ENCODE measurements at regions not wholly inside any gene's neighbourhood (a gene's known extent, or its start where the extent isn't known, plus 50 kb on each side); places are given as distances from the start of the nearest gene placed in this dataset.
"Not testable (repeated sequence)": the region's sequence is repeated elsewhere in the genome, so short reads cannot be mapped to it uniquely, and the experiment has no call there.

DNA sequence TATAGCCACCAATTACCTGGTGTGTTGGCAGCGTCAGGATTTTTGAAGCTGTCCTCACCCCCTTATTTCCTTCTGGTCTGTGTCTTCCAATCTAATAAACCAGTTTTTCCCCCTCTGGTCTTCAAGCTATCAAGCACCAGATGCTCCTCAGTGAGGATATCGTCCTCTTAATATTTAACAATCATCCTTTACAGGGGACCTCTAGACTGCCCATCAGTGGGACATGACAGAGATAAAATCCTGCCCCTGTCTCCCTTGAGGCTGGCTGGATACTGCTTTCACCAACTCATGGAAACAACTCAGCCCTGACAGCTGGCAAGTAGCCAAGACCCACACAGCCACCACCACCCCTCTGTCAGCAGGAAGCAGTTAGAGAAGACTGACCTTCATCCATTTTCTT lies 421.0 kb upstream of the API5 start:
- no peak for DNase-seq

DNA sequence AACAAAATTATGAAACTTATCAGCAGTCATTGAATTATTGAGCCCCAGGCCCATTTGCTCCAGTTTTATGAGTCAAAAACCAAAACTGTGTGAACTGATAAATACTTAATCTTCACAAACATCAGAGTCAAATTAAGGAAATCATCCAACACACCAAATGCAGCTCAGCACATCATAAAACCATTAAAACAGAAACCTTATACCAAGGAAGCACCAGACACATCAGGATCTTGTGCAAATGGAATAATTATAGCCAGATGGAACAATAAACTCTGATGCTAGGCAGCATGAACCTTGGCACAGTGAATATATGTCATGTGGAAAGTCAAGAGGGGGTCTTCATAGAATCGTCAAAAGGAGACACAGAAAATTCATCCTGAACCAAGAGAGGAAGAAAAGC lies 410.7 kb upstream of the API5 start:
- DNase-seq = no peak

DNA sequence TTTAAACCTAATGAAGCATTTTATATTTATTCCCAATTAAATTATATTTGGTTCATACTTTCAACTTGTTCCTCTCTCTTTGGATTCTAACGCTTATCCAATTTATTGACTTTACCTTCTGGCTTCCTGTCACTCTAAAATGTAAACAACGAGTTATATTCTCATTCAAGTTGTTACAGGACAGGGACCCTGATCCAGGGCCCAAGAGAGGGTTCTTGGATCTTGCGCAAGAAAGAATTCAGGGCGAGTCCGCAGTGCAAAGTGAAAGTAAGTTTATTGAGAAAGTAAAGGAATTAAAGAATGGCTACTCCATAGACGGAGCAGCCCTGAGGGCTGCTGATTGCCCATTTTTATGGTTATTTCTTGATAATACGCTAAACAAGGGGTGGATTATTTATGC lies 405.6 kb upstream of the API5 start:
- DNase-seq = no peak

GRCh38 chr11:42913731-42914130 lies 398.1 kb upstream of the API5 start:
- no peak for DNase-seq

DNA sequence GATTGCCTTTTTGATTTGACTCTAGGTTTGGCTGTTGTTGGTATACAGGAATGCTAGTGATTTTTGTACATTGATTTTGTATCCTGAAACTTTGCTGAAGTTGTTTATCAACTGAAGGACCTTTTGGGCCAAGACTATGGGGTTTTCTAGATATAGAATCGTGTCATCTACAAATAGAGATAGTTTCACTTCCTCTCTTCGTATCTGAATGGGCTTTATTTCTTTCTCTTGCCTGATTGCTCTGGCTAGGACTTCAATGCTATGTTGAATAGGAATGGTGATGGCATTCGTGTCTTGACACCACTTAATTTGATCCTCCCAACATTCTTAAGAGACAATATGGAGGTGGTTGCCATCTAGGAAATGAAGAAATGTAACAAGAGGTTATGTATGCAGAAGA lies 388.1 kb upstream of the API5 start:
- no peak for DNase-seq

DNA sequence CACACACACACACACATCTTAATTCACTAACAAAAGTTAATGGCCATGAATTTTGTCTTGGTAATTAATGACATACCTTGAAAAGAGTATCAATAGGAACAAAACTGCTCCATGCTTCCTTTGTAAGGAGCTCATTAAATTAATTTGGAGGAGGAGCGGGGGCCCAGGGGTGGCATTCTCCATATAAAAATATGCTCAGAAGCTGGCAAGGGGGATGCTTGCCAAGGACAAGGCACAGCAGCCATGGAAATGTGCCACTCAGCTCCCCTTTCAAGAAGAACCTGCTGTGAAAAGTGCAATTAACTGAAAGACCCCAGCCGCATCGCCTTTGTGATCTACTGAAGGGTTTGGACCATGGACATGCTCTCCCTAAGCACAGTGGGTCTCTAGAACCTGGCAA lies 385.9 kb upstream of the API5 start:
- no peak for DNase-seq

DNA sequence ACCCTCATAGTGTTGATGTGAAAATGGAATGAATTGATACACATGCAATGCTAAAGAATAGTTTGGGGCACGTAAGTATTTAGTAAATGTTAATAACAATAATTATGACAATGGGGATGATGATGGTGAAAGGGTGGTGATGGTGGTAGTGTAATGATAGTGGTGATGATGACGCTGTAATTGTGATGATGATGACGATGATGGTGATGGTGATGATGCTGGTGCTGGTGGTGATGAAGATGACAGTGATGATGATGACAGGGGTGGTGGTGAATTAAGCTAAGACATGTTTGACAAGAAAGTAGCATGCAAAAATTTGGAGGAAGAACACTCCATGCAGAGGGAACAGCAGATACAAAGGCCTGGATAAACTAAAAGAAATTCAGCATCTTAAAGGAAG lies 364.4 kb upstream of the API5 start:
- DNase-seq = no peak

- DNase-seq = not testable (repeated sequence)
These were observed 361.9 kb upstream of the API5 start for GRCh38 chr11:42949738-42950376.

- DNase-seq = no peak
These were observed 360.5 kb upstream of the API5 start for GRCh38 chr11:42951266-42951665.

GRCh38 chr11:42957831-42958230 lies 354.0 kb upstream of the API5 start:
- no peak for DNase-seq

DNA sequence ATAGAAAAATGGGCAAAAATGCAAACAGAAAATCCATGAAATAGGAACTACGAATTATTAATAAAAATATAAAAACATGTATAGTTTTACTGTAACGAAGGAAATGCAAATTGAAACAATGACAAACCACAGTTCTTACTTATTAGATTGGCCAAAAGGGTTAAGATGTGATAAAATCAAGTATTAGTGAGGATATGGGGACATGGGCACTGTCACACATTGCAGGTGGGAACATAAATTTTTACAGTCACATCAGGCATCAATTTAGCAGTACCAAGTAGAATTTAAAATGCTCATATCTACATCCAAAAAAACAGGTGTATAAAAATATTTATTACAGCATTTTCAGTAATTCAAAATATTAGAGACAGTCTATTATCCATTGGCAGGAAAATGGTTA lies 353.2 kb upstream of the API5 start:
- DNase-seq = no peak

GRCh38 chr11:42960521-42961088 lies 351.2 kb upstream of the API5 start:
- no peak for DNase-seq

GRCh38 chr11:42967653-42968052 lies 344.1 kb upstream of the API5 start:
- no peak for DNase-seq

DNA sequence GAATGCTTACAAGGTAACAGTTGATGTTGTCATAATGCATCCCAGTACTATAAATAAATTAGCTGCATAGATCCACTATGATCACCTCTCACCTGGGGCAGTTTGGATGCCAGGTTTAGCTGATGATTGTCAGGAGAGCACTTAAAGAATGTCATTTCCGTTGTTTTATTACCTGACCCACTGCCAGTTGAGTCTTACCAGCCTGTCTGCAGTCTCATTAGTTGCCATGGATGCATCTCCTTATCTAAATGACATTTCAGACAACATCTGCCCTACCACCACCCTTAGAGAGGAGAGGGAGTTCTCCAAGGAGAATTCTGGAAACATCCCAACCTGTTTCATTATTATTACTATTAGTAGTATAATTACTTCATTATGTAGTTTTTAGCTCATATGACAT lies 339.1 kb upstream of the API5 start:
- DNase-seq = no peak

GRCh38 chr11:42974510-42975179 lies 337.2 kb upstream of the API5 start:
- no peak for DNase-seq

DNA sequence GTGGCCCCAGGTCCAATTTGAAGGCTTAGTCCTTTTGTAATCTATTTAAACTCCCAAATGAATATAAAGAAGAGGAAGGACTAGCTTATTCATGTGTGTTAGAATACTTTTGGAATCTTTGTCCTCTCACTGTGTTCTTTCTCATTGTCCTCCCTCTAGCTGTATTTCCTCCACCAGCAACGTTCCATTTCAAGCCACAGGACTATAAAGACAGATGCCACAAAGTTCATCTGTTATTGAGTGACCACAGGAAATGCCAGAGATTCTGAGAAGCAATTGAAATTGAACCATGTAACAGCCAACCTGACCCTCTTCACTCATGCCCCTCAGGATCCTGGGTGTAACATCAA lies 336.6 kb upstream of the API5 start:
- DNase-seq = no peak

- no peak for DNase-seq
These were observed 335.1 kb upstream of the API5 start for GRCh38 chr11:42976636-42977217.

DNA sequence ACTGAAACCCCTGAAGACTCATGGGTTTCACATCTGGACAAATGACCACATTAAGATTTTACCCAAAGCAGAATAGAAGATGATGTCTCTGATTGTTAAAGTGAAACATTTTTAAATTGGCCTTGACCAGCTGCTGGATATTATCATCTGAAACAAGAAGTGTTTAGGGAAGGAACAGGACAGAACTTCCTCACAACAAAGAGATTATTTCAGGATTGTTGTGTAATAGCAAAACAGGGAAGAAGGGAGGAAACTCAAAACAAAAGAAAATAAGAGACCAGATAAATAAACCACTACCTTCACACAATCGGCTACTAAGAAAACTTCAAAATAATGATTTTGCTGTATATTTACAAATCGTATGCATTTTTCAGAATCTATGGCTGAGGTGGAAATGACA lies 319.2 kb upstream of the API5 start:
- no peak for DNase-seq

- no peak for DNase-seq
These were observed 315.1 kb upstream of the API5 start for GRCh38 chr11:42996421-42997307.

GRCh38 chr11:43004879-43005278 lies 306.9 kb upstream of the API5 start:
- not testable (repeated sequence) for DNase-seq

DNA sequence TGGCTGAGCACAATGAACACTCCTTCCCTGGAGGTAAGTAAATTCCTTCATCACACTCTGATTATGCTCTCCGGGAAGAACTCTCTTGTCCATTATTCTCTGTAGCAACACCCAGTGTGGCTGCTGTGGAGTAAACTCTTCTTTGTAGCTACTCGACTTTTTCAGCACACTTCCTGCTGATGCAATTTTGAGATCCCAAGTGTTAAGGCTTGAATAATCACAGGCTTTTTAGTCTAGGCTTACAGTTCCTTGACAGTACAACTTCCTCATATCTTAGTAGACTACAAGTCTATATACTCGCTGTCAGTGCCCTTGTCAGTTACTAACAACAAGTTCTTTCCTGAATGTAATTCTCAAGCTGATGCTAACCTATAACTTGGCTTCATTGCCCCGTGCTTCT lies 301.8 kb upstream of the API5 start:
- DNase-seq = no peak

DNA sequence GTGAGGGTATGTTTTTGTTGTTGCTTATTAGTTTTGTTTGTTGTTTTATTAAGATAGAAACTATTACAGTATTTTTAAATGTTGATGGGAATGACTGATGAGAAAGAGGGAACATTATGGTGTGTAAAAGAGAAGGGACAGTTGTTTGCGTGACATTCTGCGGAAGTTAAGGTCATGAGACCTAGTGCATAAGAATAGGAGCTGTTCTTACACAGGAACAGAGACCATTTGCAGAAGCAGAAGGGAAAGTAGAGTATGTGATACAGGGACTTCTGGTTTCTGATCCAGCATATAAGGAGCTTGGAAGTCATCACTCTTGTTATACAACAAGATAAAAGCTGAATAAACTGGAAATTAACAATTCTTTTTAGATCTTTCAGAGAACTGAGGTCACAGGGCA lies 299.2 kb upstream of the API5 start:
- no peak for DNase-seq

DNA sequence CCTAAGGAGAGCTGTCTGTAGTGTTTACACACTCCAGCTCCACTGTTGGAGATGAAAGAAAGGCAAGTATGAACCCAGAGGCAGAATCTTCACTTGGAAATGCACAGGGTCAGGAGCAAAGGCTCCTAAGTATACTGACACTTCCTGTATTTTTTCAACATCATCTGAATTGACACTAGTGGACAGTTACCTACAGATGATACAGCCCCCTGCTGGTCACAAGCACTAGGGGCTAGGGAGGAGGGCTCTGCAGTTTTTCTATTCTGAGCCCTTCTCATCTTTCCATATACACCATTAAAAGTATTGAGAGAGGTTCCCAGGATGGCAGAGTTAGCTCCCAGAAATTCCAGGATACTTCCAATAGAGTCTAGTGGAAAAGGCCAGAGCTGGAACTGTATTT lies 290.3 kb upstream of the API5 start:
- no peak for DNase-seq

Measured in NCI-H446 treated with DMSO at 0.1 percent for 48 hours (cell line).